Mucosa of rectum (tissue), 2 donors: ENCODE measurements at regions not wholly inside any gene's neighbourhood (a gene's known extent, or its start where the extent isn't known, plus 50 kb on each side); places are given as distances from the start of the nearest gene placed in this dataset.

Experiments
- H3K27ac ChIP-seq, 2 donors: one replicate each; pipeline ENCODE4 v1.7.0; 2013; ENCODE audit warnings: inconsistent platforms in 2 of 2, low read depth in 2 of 2, low read length in 2 of 2
- H3K27me3 ChIP-seq, 2 donors: one replicate each; pipeline ENCODE4 v1.7.0; 2013; ENCODE audit warnings: low read length in 2 of 2; ENCODE audit not compliant: control insufficient read depth in 2 of 2, insufficient read depth in 2 of 2
- H3K36me3 ChIP-seq, 2 donors: one replicate each; pipeline ENCODE4 v1.7.0; 2013; ENCODE audit warnings: low read length in 2 of 2; ENCODE audit not compliant: control insufficient read depth in 2 of 2, insufficient read depth in 2 of 2
- H3K4me1 ChIP-seq, 2 donors: one replicate each; pipeline ENCODE4 v1.7.0; 2013; ENCODE audit warnings: low read length in 2 of 2, mild to moderate bottlenecking in 1 of 2; ENCODE audit not compliant: control insufficient read depth in 2 of 2, insufficient read depth in 2 of 2
- H3K4me3 ChIP-seq, 2 donors: one replicate each; pipeline ENCODE4 v1.7.0; 2013; ENCODE audit warnings: low read length in 2 of 2
- H3K9ac ChIP-seq, 2 donors: one replicate each; pipeline ENCODE4 v1.7.0; 2013; ENCODE audit warnings: low read length in 2 of 2, low read depth in 1 of 2, mild to moderate bottlenecking in 1 of 2
- H3K9me3 ChIP-seq, 2 donors: one replicate each; pipeline ENCODE4 v1.7.0; 2013; ENCODE audit warnings: low read length in 2 of 2; ENCODE audit not compliant: control insufficient read depth in 2 of 2
- donor health status: healthy.
- donor health status: Normal muscosa, but diverticular disease.

DNA sequence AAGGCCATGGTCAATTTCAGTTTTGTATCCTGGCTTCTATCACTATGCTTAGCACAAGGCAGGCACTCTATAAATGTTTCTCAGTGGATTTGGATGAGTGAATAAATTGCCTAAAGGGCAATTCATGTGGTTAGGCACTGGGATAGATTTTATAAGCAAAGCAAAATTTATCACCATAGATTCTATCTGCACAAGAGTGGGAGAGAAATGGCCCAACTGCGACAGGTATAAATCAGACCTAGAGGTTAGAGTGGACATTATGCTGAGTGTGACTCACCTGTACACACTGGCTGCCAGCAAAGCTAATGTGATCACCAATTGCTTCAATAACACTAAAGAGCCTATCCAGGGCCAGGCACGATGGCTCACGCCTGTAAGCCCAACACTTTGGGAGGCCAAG lies 514.0 kb downstream of the BUD13 start:
- Histone ChIP-seq H3K27ac (no peak overlapping the region), H3K9me3 (no peaks in the 10 kb centered on the region), H3K27me3 (peaks cover 0 to 3% of the 10 kb centered on the region in 2 donors), H3K4me3 (no peak overlapping the region), H3K36me3 (no peaks in the 10 kb centered on the region), H3K9ac (no peak overlapping the region), H3K4me1 (no peaks in the 10 kb centered on the region)

GRCh38 chr11:116257883-116258282 lies 514.9 kb downstream of the BUD13 start:
- Histone ChIP-seq H3K36me3 (no peaks in the 10 kb centered on the region), H3K9me3 (no peaks in the 10 kb centered on the region), H3K9ac (no peak overlapping the region)

DNA sequence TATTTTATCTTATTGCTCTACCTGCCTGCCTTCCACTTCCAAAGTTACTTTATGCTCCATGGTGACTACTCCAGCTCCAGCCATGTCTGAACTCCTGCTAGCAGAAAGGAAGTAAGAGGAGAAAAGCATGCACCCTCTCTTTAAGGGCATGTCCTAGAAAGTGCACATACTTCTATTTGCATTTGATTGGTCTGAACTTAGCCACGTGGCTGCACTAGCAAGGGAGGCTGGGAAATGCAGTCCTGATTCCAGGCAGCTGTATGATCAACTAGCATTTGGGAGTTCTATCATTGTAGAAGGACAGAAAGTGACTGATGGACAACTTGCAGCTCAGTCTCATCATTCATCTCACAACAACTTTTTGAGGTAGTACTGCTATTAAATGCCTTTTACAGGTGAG lies 515.7 kb downstream of the BUD13 start:
- Histone ChIP-seq H3K27me3 (peaks cover 0 to 9% of the 10 kb centered on the region in 2 donors), H3K4me1 (no peaks in the 10 kb centered on the region), H3K36me3 (no peaks in the 10 kb centered on the region), H3K4me3 (no peak overlapping the region), H3K9ac (no peak overlapping the region), H3K27ac (no peak overlapping the region), H3K9me3 (no peaks in the 10 kb centered on the region)

More at GRCh38 chr11:116257883-116258282, 514.9 kb downstream of the BUD13 start:
- H3K4me3 ChIP-seq, result no peak overlapping the region
- no peak overlapping the region for H3K27ac ChIP-seq
- no peaks in the 10 kb centered on the region for H3K4me1 ChIP-seq
- peaks cover 0 to 3% of the 10 kb centered on the region in 2 donors for H3K27me3 ChIP-seq

DNA sequence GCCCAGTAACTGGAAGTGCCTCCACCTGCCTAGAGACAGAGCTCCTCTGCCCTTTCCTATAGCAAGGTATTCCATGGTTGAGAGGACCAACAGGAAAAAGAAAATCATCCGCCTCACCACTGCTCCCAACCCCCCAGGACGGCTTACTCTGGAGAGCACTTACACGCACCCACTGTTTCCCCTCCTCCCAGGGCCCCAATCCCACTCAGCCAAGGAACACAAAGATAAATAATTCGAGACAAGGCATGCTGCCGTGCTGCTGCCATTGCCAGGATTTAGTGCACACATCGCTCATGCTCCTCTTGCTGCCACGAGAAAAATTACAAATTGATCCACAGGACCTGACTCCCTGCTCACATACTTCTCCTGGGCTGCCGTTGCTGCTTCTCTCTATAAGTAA lies 516.6 kb downstream of the BUD13 start:
- H3K4me3 ChIP-seq, result no peak overlapping the region
- no peak overlapping the region for H3K9ac ChIP-seq
- peaks cover 0 to 9% of the 10 kb centered on the region in 2 donors for H3K27me3 ChIP-seq
- H3K27ac ChIP-seq, result no peak overlapping the region
- H3K9me3 ChIP-seq, result no peaks in the 10 kb centered on the region
- H3K36me3 ChIP-seq, result no peaks in the 10 kb centered on the region
- H3K4me1 ChIP-seq, result no peaks in the 10 kb centered on the region

GRCh38 chr11:116255321-116255953 lies 517.4 kb downstream of the BUD13 start:
- H3K9me3 ChIP-seq, result no peaks in the 10 kb centered on the region
- H3K27me3 ChIP-seq, result peaks cover 0 to 9% of the 10 kb centered on the region in 2 donors
- no peak overlapping the region for H3K27ac ChIP-seq
- no peaks in the 10 kb centered on the region for H3K36me3 ChIP-seq
- H3K9ac ChIP-seq, result no peak overlapping the region
- H3K4me3 ChIP-seq, result no peak overlapping the region
- H3K4me1 ChIP-seq, result no peaks in the 10 kb centered on the region

GRCh38 chr11:116250155-116250554 lies 522.6 kb downstream of the BUD13 start:
- H3K4me1 ChIP-seq, result no peaks in the 10 kb centered on the region
- H3K9ac ChIP-seq, result no peak overlapping the region
- H3K27me3 ChIP-seq, result peaks cover 0 to 6% of the 10 kb centered on the region in 2 donors
- no peak overlapping the region for H3K4me3 ChIP-seq
- H3K9me3 ChIP-seq, result no peaks in the 10 kb centered on the region
- H3K27ac ChIP-seq, result no peak overlapping the region
- H3K36me3 ChIP-seq, result no peaks in the 10 kb centered on the region

DNA sequence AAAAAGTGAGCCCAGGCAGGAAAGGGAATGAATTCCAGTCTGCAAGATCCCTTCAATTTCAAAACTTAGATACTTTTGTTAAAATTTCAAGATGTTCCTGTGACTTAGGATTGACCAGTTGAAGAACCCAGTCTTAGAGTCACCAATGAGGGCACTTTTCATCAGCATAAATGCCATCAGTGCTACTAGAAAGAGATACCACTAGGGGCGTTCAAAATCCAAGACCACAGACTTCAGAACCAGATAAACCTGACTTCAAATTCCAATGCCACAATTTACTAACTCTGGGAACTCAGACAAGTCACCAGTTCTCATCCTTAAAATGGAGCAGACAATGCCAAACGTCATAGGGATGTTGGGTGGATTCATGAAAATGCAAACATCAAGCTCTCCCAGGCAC lies 523.2 kb downstream of the BUD13 start:
- Histone ChIP-seq H3K4me3 (no peak overlapping the region), H3K27me3 (peaks cover 0 to 6% of the 10 kb centered on the region in 2 donors), H3K9ac (no peak overlapping the region), H3K4me1 (no peaks in the 10 kb centered on the region), H3K27ac (no peak overlapping the region), H3K36me3 (no peaks in the 10 kb centered on the region), H3K9me3 (no peaks in the 10 kb centered on the region)

- no peaks in the 10 kb centered on the region for H3K27me3 ChIP-seq
- H3K9ac ChIP-seq, result no peak overlapping the region
- no peak overlapping the region for H3K4me3 ChIP-seq
- no peaks in the 10 kb centered on the region for H3K36me3 ChIP-seq
- no peak overlapping the region for H3K27ac ChIP-seq
- no peaks in the 10 kb centered on the region for H3K9me3 ChIP-seq
- no peaks in the 10 kb centered on the region for H3K4me1 ChIP-seq
Measured at GRCh38 chr11:116244889-116245288, 527.9 kb downstream of the BUD13 start.

DNA sequence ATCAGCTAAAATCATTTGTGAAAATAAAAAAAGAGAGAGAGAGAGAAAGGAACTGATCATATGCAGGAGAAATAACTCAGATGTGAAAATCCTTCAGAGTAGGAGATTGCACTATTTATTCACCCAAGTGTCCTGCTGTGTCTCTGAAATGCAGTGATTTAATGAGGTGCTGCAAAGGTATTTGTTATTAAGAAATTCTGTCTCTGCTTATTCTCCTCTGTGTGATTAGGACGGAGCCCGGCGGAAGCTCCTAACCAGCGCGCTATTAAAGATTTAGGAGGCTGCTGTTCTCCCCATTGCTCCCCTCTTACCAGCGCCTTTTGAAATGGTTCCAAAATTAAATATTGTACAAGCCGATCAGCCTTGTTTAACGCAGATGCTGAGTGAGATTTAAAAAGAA lies 528.3 kb downstream of the BUD13 start:
- Histone ChIP-seq H3K27ac (no peak overlapping the region), H3K4me1 (no peaks in the 10 kb centered on the region), H3K27me3 (no peaks in the 10 kb centered on the region), H3K36me3 (no peaks in the 10 kb centered on the region), H3K4me3 (no peak overlapping the region), H3K9me3 (no peaks in the 10 kb centered on the region), H3K9ac (no peak overlapping the region)

DNA sequence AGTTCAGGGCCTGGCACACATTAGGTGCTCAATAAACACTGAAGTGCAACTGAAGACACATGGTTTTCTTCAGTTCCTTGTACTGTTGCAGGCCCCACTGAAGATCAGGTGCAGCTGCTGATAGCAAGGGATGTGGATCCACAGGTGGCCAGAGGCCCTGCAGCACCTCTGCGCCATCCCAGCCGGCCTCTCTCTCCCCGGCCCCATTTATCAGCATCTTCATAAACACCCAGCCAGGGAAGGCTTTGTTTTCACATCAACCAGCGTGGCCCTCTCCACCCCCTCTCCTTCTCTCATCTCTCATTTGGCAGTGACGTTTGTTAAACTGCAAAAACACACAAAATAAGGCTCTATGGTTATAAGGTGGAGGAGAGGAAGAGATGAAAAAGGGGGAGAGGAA lies 528.8 kb downstream of the BUD13 start:
- Histone ChIP-seq H3K9me3 (no peaks in the 10 kb centered on the region), H3K27me3 (no peaks in the 10 kb centered on the region), H3K36me3 (no peaks in the 10 kb centered on the region), H3K4me1 (no peaks in the 10 kb centered on the region), H3K4me3 (no peak overlapping the region), H3K9ac (no peak overlapping the region), H3K27ac (no peak overlapping the region)

GRCh38 chr11:116242006-116242405 lies 530.8 kb downstream of the BUD13 start:
- Histone ChIP-seq H3K36me3 (no peaks in the 10 kb centered on the region), H3K27me3 (no peaks in the 10 kb centered on the region), H3K27ac (no peak overlapping the region), H3K9me3 (no peaks in the 10 kb centered on the region), H3K9ac (no peak overlapping the region), H3K4me1 (no peaks in the 10 kb centered on the region), H3K4me3 (no peak overlapping the region)
